ENCODE measurements at regions not wholly inside any gene's neighbourhood (a gene's known extent, or its start where the extent isn't known, plus 50 kb on each side); places are given as distances from the start of the nearest gene placed in this dataset. TPM values are rescaled to one million over a fixed set of nuclear protein-coding genes. Genes with fewer than 3 reads are reported as not detected.
A peak's percentile ranks its signal among the peaks of the same experiment; 100 is the strongest.

DNA sequence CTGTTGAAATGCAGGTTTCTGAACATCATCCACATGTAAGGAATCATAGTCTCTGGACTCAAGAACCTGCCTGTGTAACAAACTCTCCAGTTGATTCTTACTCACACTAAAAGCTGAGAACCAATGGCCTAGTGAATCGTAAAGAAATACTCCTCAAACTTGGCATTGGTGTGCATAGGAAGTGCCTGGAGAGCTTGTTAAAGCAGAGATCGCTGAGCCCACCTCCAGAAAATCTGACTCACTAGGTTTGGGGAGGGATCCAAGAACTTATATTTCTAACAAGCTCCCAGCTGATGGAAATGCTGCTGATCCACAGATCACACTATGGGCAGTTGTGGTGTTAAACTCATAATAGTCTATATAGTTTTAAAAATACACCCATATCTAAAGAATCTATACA, 55.8 kb upstream of the LMCD1 start:
- Histone ChIP-seq H3K79me2 (ENCODE audit: insufficient read depth) (no peaks in the 10 kb centered on the region), H3K9me2 (ENCODE audit: insufficient read depth) (no peaks in the 10 kb centered on the region), H4K20me1 (ENCODE audit: insufficient read depth) (no peaks in the 10 kb centered on the region), H3K4me2 (ENCODE audit: unreplicated experiment) (peak overlapping the region; percentile 41), H3F3A (ENCODE audit: insufficient read depth) (peaks cover 49% of the 10 kb centered on the region), H3K27ac (peak overlapping the region; percentile 96), H2AFZ (no peak overlapping the region), H3K4me3 (no peak overlapping the region), H3K36me3 (ENCODE audit: low read depth) (no peaks in the 10 kb centered on the region), H3K9ac (peak overlapping the region; percentile 59), H3K4me1 (ENCODE audit: insufficient read depth) (peaks cover 56% of the 10 kb centered on the region), H3K27me3 (replicated peaks; ENCODE audit: insufficient read depth) (no peaks in the 10 kb centered on the region), H3K9me3 (ENCODE audit: low read depth) (no peaks in the 10 kb centered on the region)
- 0% methylated on average over 2 of the region's 2 CpGs for WGBS, 2 experiments (ENCODE audit: low coverage in 1 of 2, low lambda C conversion rate in 2 of 2, missing lambda C conversion rate in 2 of 2)
- TF ChIP-seq EZH2phosphoT487 (IDR thresholded peaks at IDR 0.05; ENCODE audit: insufficient read depth, low read depth), result no peak
- no peak for TF ChIP-seq EZH2 (IDR thresholded peaks at IDR 0.05; ENCODE audit: insufficient read depth, poor library complexity, severe bottlenecking)
- in situ Hi-C loops (cut with MboI), result no loop called here
- DNase-seq, result peak; percentile 97

DNA sequence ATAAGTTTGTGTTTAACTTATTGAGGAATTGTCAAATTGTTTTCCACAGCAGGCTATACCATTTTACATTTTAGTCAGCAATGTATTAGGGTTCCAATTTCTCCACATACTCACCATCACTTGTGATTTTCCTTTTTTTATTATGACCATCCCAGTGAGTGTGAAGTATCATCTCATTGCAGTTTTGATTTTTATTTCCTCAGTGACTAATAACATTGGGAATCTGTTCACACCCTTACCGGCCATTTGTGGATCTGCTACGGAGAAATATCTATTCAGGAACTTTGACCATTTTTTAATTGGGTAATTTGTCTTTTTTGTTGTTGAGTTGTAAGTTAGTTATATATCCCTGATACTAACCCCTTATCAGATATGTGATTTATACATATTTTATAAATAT, 54.8 kb upstream of the LMCD1 start:
- WGBS, 2 experiments (ENCODE audit: low coverage in 1 of 2, low lambda C conversion rate in 2 of 2, missing lambda C conversion rate in 2 of 2), result 42 to 49% methylated on average over 2 of the region's 2 CpGs
- peak overlapping the region; percentile 96 for H3K27ac ChIP-seq
- no peaks in the 10 kb centered on the region for H3K9me2 ChIP-seq (ENCODE audit: insufficient read depth)
- H4K20me1 ChIP-seq (ENCODE audit: insufficient read depth), result no peaks in the 10 kb centered on the region
- no peak for TF ChIP-seq EZH2 (IDR thresholded peaks at IDR 0.05; ENCODE audit: insufficient read depth, poor library complexity, severe bottlenecking)
- no peak for TF ChIP-seq EZH2phosphoT487 (IDR thresholded peaks at IDR 0.05; ENCODE audit: insufficient read depth, low read depth)
- no peaks in the 10 kb centered on the region for H3K27me3 ChIP-seq (replicated peaks; ENCODE audit: insufficient read depth)
- H3K79me2 ChIP-seq (ENCODE audit: insufficient read depth), result no peaks in the 10 kb centered on the region
- no peaks in the 10 kb centered on the region for H3K9me3 ChIP-seq (ENCODE audit: low read depth)
- peaks cover 59% of the 10 kb centered on the region for H3F3A ChIP-seq (ENCODE audit: insufficient read depth)
- H3K4me3 ChIP-seq, result no peak overlapping the region
- H3K4me1 ChIP-seq (ENCODE audit: insufficient read depth), result peaks cover 65% of the 10 kb centered on the region
- no peaks in the 10 kb centered on the region for H3K36me3 ChIP-seq (ENCODE audit: low read depth)
- DNase-seq, result peak; percentile 33
- no peak overlapping the region for H3K4me2 ChIP-seq (ENCODE audit: unreplicated experiment)
- in situ Hi-C loops (cut with MboI), result no loop called here
- H2AFZ ChIP-seq, result no peak overlapping the region
- no peak overlapping the region for H3K9ac ChIP-seq

- H2AFZ ChIP-seq, result no peak overlapping the region
- no peak overlapping the region for H3K4me3 ChIP-seq
- H4K20me1 ChIP-seq (ENCODE audit: insufficient read depth), result no peaks in the 10 kb centered on the region
- no peaks in the 10 kb centered on the region for H3K27me3 ChIP-seq (replicated peaks; ENCODE audit: insufficient read depth)
- H3K9ac ChIP-seq, result peak overlapping the region; percentile 37; the same call in 1 of the 2 replicates
- H3K4me1 ChIP-seq (ENCODE audit: insufficient read depth), result peaks cover 50% of the 10 kb centered on the region
- no peaks in the 10 kb centered on the region for H3K9me3 ChIP-seq (ENCODE audit: low read depth)
- H3F3A ChIP-seq (ENCODE audit: insufficient read depth), result peaks cover 47% of the 10 kb centered on the region
- peak overlapping the region; percentile 38 for H3K4me2 ChIP-seq (ENCODE audit: unreplicated experiment)
- no peaks in the 10 kb centered on the region for H3K36me3 ChIP-seq (ENCODE audit: low read depth)
- in situ Hi-C loops (cut with MboI), result no loop called here
- no peaks in the 10 kb centered on the region; the same call in 1 of the 2 replicates for H3K9me2 ChIP-seq (ENCODE audit: insufficient read depth)
- no peaks in the 10 kb centered on the region for H3K79me2 ChIP-seq (ENCODE audit: insufficient read depth)
- TF ChIP-seq EZH2 (IDR thresholded peaks at IDR 0.05; ENCODE audit: insufficient read depth, poor library complexity, severe bottlenecking) (no peak), EZH2phosphoT487 (IDR thresholded peaks at IDR 0.05; ENCODE audit: insufficient read depth, low read depth) (no peak)
- peak; percentile 69 for DNase-seq
- H3K27ac ChIP-seq, result peak overlapping the region; percentile 83
These were observed 51.0 kb upstream of the LMCD1 start for GRCh38 chr3:8450618-8451017.

DNA sequence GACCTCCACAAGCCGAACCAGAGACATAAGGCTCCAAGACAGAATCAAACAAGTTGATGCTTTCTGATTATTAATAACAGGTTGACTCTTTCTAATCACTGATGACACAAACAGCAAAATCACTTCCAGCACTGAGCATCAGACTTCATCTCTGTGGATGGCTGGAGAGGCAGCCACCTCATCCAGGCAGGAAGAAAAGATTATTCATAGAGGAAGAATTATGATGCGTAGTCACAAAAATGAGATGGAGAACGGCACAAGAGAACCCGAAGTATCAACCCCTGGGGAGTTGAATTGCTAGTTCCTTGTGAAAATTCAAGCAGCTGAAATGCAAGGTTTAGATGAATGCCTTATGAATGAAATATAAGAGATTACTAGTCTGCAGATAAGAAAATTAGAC, 49.9 kb upstream of the LMCD1 start:
- Histone ChIP-seq H3K27ac (peak overlapping the region; percentile 83), H3K27me3 (replicated peaks; ENCODE audit: insufficient read depth) (no peaks in the 10 kb centered on the region), H4K20me1 (ENCODE audit: insufficient read depth) (no peaks in the 10 kb centered on the region), H3K9me2 (ENCODE audit: insufficient read depth) (no peaks in the 10 kb centered on the region; the same call in 1 of the 2 replicates), H3K36me3 (ENCODE audit: low read depth) (no peaks in the 10 kb centered on the region), H3F3A (ENCODE audit: insufficient read depth) (peaks cover 42% of the 10 kb centered on the region), H2AFZ (no peak overlapping the region), H3K4me3 (no peak overlapping the region), H3K79me2 (ENCODE audit: insufficient read depth) (no peaks in the 10 kb centered on the region), H3K9ac (peak overlapping the region; percentile 37), H3K4me2 (ENCODE audit: unreplicated experiment) (peak overlapping the region; percentile 38), H3K9me3 (ENCODE audit: low read depth) (no peaks in the 10 kb centered on the region), H3K4me1 (ENCODE audit: insufficient read depth) (peaks cover 49% of the 10 kb centered on the region)
- WGBS, 2 experiments (ENCODE audit: low coverage in 1 of 2, low lambda C conversion rate in 2 of 2, missing lambda C conversion rate in 2 of 2), result 3% methylated on average over 4 of the region's 4 CpGs
- DNase-seq, result peak; percentile 89
- TF ChIP-seq EZH2 (IDR thresholded peaks at IDR 0.05; ENCODE audit: insufficient read depth, poor library complexity, severe bottlenecking), result no peak
- TF ChIP-seq EZH2phosphoT487 (IDR thresholded peaks at IDR 0.05; ENCODE audit: insufficient read depth, low read depth), result no peak
- in situ Hi-C loops (cut with MboI), result no loop called here

Small RNAs in the stretch of these regions (small RNA-seq; reads per million reads assigned to genes)
- not detected for gene RNU4ATAC17P (ENCODE audit: low read depth, low replicate concordance)

All from GM23248 (cell line).